ENCODE measurements at regions not wholly inside any gene's neighbourhood (a gene's known extent, or its start where the extent isn't known, plus 50 kb on each side); places are given as distances from the start of the nearest gene placed in this dataset.

GRCh38 chr18:73261243-73261642 lies 393.5 kb upstream of the NETO1 start:
- TF ChIP-seq, protein P1, sequence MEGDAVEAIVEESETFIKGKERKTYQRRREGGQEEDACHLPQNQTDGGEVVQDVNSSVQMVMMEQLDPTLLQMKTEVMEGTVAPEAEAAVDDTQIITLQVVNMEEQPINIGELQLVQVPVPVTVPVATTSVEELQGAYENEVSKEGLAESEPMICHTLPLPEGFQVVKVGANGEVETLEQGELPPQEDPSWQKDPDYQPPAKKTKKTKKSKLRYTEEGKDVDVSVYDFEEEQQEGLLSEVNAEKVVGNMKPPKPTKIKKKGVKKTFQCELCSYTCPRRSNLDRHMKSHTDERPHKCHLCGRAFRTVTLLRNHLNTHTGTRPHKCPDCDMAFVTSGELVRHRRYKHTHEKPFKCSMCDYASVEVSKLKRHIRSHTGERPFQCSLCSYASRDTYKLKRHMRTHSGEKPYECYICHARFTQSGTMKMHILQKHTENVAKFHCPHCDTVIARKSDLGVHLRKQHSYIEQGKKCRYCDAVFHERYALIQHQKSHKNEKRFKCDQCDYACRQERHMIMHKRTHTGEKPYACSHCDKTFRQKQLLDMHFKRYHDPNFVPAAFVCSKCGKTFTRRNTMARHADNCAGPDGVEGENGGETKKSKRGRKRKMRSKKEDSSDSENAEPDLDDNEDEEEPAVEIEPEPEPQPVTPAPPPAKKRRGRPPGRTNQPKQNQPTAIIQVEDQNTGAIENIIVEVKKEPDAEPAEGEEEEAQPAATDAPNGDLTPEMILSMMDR (IDR thresholded peaks at IDR 0.05): no peak
- FAIRE-seq (no peak), DNase-seq (no peak), ATAC-seq (no peak)
- intact Hi-C loops (cut with DNase I): no loop called here
- no peak overlapping the region for H3K27ac ChIP-seq
- H3K4me3 ChIP-seq: no peak overlapping the region
- peaks cover 0 to 6% (median 0%) of the 10 kb centered on the region in 3 donors for H3K4me1 ChIP-seq
- WGBS, 2 donors: 47 to 48% methylated on average over 4 of the region's 4 CpGs
- no peaks in the 10 kb centered on the region for H3K36me3 ChIP-seq
- H3K27me3 ChIP-seq: no peaks in the 10 kb centered on the region
- no peaks in the 10 kb centered on the region for H3K9me3 ChIP-seq

- Histone ChIP-seq H3K4me1 (peaks cover 0 to 6% (median 0%) of the 10 kb centered on the region in 3 donors), H3K9me3 (no peaks in the 10 kb centered on the region), H3K27me3 (no peaks in the 10 kb centered on the region), H3K36me3 (no peaks in the 10 kb centered on the region), H3K4me3 (no peak overlapping the region), H3K27ac (no peak overlapping the region)
- no peak for DNase-seq
- FAIRE-seq: no peak
- no peak for ATAC-seq
- WGBS, 2 donors: 70 to 80% methylated on average over 12 of the region's 12 CpGs
- intact Hi-C loops (cut with DNase I): no loop called here
- TF ChIP-seq, protein P1 (IDR thresholded peaks at IDR 0.05): no peak
These were observed 390.7 kb upstream of the NETO1 start for GRCh38 chr18:73258375-73259087.

DNA sequence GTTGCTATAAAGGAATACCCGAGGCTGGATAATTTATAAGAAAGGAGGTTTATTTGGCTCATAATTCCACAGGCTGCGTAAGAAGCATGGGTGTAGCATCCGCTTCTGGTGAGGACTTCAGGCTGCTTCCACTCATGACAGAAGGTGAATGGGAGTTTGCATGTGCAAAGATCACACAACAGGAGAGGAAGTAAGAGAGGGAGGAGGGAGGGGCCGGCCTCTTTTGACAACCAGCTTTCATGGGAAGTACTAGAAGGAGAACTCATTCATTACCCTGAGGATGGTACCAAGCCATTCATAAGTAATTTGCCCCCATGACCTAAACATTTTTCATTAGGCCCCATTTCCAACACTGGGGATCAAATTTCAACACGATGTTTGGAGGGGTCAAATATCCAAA lies 386.8 kb upstream of the NETO1 start:
- no peak overlapping the region for H3K4me3 ChIP-seq
- ATAC-seq (no peak), DNase-seq (no peak), FAIRE-seq (no peak)
- H3K27me3 ChIP-seq: no peaks in the 10 kb centered on the region
- TF ChIP-seq, protein P1 (IDR thresholded peaks at IDR 0.05): no peak
- H3K4me1 ChIP-seq: no peaks in the 10 kb centered on the region
- no peaks in the 10 kb centered on the region for H3K36me3 ChIP-seq
- intact Hi-C loops (cut with DNase I): no loop called here
- no peak overlapping the region for H3K27ac ChIP-seq
- WGBS, 2 donors: 66 to 73% methylated on average over 5 of the region's 5 CpGs
- H3K9me3 ChIP-seq: no peaks in the 10 kb centered on the region

- Histone ChIP-seq H3K4me3 (no peak overlapping the region), H3K9me3 (no peaks in the 10 kb centered on the region), H3K27me3 (no peaks in the 10 kb centered on the region), H3K27ac (no peak overlapping the region), H3K36me3 (no peaks in the 10 kb centered on the region), H3K4me1 (no peaks in the 10 kb centered on the region)
- intact Hi-C loops (cut with DNase I): no loop called here
- 70 to 79% methylated on average over 7 of the region's 7 CpGs for WGBS, 2 donors
- TF ChIP-seq, protein P1 (IDR thresholded peaks at IDR 0.05): no peak
- FAIRE-seq (no peak), ATAC-seq (no peak), DNase-seq (no peak)
These were observed 381.2 kb upstream of the NETO1 start for GRCh38 chr18:73249030-73249429.

DNA sequence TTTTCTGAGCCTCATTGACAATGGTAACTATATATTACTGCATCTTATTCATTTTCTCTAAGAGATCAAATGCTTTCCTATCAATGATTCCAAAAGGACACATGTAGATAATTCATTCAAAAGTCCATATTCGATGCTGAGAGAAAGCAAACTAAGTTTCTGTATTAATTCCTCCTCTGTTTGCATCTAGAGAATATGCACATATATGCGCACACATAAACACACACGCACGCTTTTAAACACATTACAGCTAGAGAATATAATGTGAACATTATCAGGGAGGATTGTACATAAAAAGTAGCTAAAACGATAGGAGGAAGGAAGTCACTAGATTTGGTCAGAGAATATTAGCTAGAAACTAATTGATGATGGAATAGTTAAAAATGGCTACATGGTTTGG lies 379.0 kb upstream of the NETO1 start:
- WGBS, 2 donors: 69 to 87% methylated on average over 5 of the region's 5 CpGs
- DNase-seq (no peak), FAIRE-seq (no peak), ATAC-seq (no peak)
- Histone ChIP-seq H3K9me3 (no peaks in the 10 kb centered on the region), H3K27ac (no peak overlapping the region), H3K36me3 (no peaks in the 10 kb centered on the region), H3K27me3 (no peaks in the 10 kb centered on the region), H3K4me3 (no peak overlapping the region), H3K4me1 (no peaks in the 10 kb centered on the region)
- intact Hi-C loops (cut with DNase I): no loop called here
- TF ChIP-seq, protein P1 (IDR thresholded peaks at IDR 0.05): no peak
